Activated B cell treated with CpG ODN at 0.5 μM for 24 hours (primary cell): ENCODE measurements at regions not wholly inside any gene's neighbourhood (a gene's known extent, or its start where the extent isn't known, plus 50 kb on each side); places are given as distances from the start of the nearest gene placed in this dataset.

Experiments
- ATAC-seq: fragments of 200-7000 bp; cut with Tn5 transposase; one replicate; pipeline ENCODE4 v1.10.0; 2021; ENCODE audit warnings: low read depth, mild to moderate bottlenecking, moderate library complexity
- CTCF ChIA-PET: fragments of 350-600 bp; sonication (Branson Sonifier 250); formaldehyde crosslinking; loops from one replicate; lab custom pipeline; 2021; ENCODE audit warnings: antibody characterized with exemption; lab: Charles Lee
- POLR2A ChIA-PET: fragments of 350-600 bp; sonication (Branson Sonifier 250); formaldehyde crosslinking; loops from one replicate; lab custom pipeline; 2021; ENCODE audit warnings: antibody characterized with exemption; lab: Charles Lee
- DNase-seq: peaks from one replicate; pipeline ENCODE4 v3.0.0; 2022
- H3K27ac Mint-ChIP-seq: one replicate; pipeline ENCODE4 v1.8.0; 2020; ENCODE audit warnings: mixed read lengths
- H3K27me3 Mint-ChIP-seq: one replicate; pipeline ENCODE4 v1.8.0; 2021; ENCODE audit warnings: mixed read lengths
- H3K36me3 Mint-ChIP-seq: one replicate; pipeline ENCODE4 v1.8.0; 2021; ENCODE audit warnings: low read depth, mixed read lengths
- H3K4me1 Mint-ChIP-seq: one replicate; pipeline ENCODE4 v1.8.0; 2021; ENCODE audit warnings: mixed read lengths
- H3K4me3 Mint-ChIP-seq: one replicate; pipeline ENCODE4 v1.8.0; 2020; ENCODE audit warnings: mild to moderate bottlenecking, mixed read lengths
- H3K9me3 Mint-ChIP-seq: one replicate; pipeline ENCODE4 v1.8.0; 2020; ENCODE audit warnings: mixed read lengths
- CTCF ChIP-seq: fragments of 200-600 bp; IDR thresholded peaks from one replicate; pipeline ENCODE4 v1.8.0; 2022; ENCODE audit warnings: antibody characterized with exemption, mild to moderate bottlenecking
- intact Hi-C: fragments of 100-400 bp; cut with micrococcal nuclease; formaldehyde crosslinking; loops from one replicate; pipeline ENCODE4 v1.15.1; 2024

GRCh38 chr5:63286724-63287123 lies 675.5 kb downstream of the HTR1A start:
- no peaks in the 10 kb centered on the region for H3K4me1 Mint-ChIP-seq
- no peak overlapping the region for H3K4me3 Mint-ChIP-seq
- DNase-seq (no peak), ATAC-seq (no peak)
- ChIA-PET CTCF (no interaction called here), POLR2A (no interaction called here)
- H3K27me3 Mint-ChIP-seq, result no peaks in the 10 kb centered on the region
- H3K36me3 Mint-ChIP-seq, result no peaks in the 10 kb centered on the region
- no peak overlapping the region for H3K27ac Mint-ChIP-seq
- intact Hi-C loops, result no loop called here
- no peaks in the 10 kb centered on the region for H3K9me3 Mint-ChIP-seq
- no peak for TF ChIP-seq CTCF

- Mint-ChIP-seq H3K27ac (no peak overlapping the region), H3K9me3 (peaks cover 9% of the 10 kb centered on the region), H3K4me3 (no peak overlapping the region), H3K36me3 (no peaks in the 10 kb centered on the region), H3K27me3 (no peaks in the 10 kb centered on the region), H3K4me1 (no peaks in the 10 kb centered on the region)
- DNase-seq (no peak), ATAC-seq (no peak)
- ChIA-PET POLR2A (no interaction called here), CTCF (no interaction called here)
- intact Hi-C loops, result no loop called here
- no peak for TF ChIP-seq CTCF
Observed at GRCh38 chr5:63263411-63263810, 684.8 kb downstream of the LRRC70 start.

- DNase-seq (no peak), ATAC-seq (no peak)
- Mint-ChIP-seq H3K4me1 (no peaks in the 10 kb centered on the region), H3K27ac (no peak overlapping the region), H3K36me3 (no peaks in the 10 kb centered on the region), H3K9me3 (peaks cover 9% of the 10 kb centered on the region), H3K27me3 (no peaks in the 10 kb centered on the region), H3K4me3 (no peak overlapping the region)
- ChIA-PET POLR2A (no interaction called here), CTCF (no interaction called here)
- intact Hi-C loops, result no loop called here
- TF ChIP-seq CTCF, result no peak
Observed at GRCh38 chr5:63262185-63262981, 683.8 kb downstream of the LRRC70 start.

- H3K27me3 Mint-ChIP-seq, result no peaks in the 10 kb centered on the region
- no peaks in the 10 kb centered on the region for H3K36me3 Mint-ChIP-seq
- H3K27ac Mint-ChIP-seq, result no peak overlapping the region
- no peak for TF ChIP-seq CTCF
- DNase-seq (no peak), ATAC-seq (no peak)
- H3K4me3 Mint-ChIP-seq, result no peak overlapping the region
- CTCF ChIA-PET, result no interaction called here
- intact Hi-C loops, result no loop called here
- no peaks in the 10 kb centered on the region for H3K4me1 Mint-ChIP-seq
- POLR2A ChIA-PET, result no interaction called here
- H3K9me3 Mint-ChIP-seq, result peaks cover 9% of the 10 kb centered on the region
Observed at GRCh38 chr5:63261695-63262094, 683.1 kb downstream of the LRRC70 start.

- no peaks in the 10 kb centered on the region for H3K36me3 Mint-ChIP-seq
- peaks cover 5% of the 10 kb centered on the region for H3K9me3 Mint-ChIP-seq
- no peak overlapping the region for H3K4me3 Mint-ChIP-seq
- intact Hi-C loops, result no loop called here
- no peak for TF ChIP-seq CTCF
- H3K27me3 Mint-ChIP-seq, result no peaks in the 10 kb centered on the region
- DNase-seq (no peak), ATAC-seq (no peak)
- POLR2A ChIA-PET, result no interaction called here
- H3K27ac Mint-ChIP-seq, result no peak overlapping the region
- CTCF ChIA-PET, result no interaction called here
- no peaks in the 10 kb centered on the region for H3K4me1 Mint-ChIP-seq
Observed at GRCh38 chr5:63255594-63255993, 677.0 kb downstream of the LRRC70 start.
